ENCODE measurements at regions not wholly inside any gene's neighbourhood (a gene's known extent, or its start where the extent isn't known, plus 50 kb on each side); places are given as distances from the start of the nearest gene placed in this dataset.
"Not testable (repeated sequence)": the region's sequence is repeated elsewhere in the genome, so short reads cannot be mapped to it uniquely, and the experiment has no call there.

DNA sequence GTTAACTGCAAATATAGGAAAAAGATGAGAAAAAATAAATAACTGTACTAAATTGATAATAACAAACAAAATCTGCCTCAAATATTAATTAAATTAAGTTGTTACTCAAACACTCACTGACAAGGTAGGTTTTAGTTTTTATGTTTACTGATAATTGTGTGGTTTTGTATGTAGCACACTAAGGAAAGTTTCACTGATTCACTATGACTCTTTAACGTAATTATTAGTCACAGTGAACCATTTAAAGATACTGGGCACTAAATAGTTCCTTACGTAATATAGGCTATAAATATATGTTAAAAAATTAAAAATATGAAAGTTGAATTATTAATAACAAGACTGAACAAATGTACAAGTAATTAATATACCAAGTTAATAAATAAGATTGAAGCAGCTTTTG, 2330.0 kb upstream of the RAG2 start:
- Histone ChIP-seq H3K27ac (replicated peaks) (no peak overlapping the region), H3K27me3 (ENCODE audit: insufficient read depth, poor library complexity, severe bottlenecking) (no peaks in the 10 kb centered on the region), H3K4me3 (replicated peaks; ENCODE audit: insufficient read depth, low read length) (no peak overlapping the region)
- DNase-seq (ENCODE audit: low read depth in 1 of 2, low spot score in 1 of 2) = no peak
- TF ChIP-seq, protein P1, sequence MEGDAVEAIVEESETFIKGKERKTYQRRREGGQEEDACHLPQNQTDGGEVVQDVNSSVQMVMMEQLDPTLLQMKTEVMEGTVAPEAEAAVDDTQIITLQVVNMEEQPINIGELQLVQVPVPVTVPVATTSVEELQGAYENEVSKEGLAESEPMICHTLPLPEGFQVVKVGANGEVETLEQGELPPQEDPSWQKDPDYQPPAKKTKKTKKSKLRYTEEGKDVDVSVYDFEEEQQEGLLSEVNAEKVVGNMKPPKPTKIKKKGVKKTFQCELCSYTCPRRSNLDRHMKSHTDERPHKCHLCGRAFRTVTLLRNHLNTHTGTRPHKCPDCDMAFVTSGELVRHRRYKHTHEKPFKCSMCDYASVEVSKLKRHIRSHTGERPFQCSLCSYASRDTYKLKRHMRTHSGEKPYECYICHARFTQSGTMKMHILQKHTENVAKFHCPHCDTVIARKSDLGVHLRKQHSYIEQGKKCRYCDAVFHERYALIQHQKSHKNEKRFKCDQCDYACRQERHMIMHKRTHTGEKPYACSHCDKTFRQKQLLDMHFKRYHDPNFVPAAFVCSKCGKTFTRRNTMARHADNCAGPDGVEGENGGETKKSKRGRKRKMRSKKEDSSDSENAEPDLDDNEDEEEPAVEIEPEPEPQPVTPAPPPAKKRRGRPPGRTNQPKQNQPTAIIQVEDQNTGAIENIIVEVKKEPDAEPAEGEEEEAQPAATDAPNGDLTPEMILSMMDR (IDR thresholded peaks at IDR 0.05; ENCODE audit: insufficient read depth, low read length) = no peak

DNA sequence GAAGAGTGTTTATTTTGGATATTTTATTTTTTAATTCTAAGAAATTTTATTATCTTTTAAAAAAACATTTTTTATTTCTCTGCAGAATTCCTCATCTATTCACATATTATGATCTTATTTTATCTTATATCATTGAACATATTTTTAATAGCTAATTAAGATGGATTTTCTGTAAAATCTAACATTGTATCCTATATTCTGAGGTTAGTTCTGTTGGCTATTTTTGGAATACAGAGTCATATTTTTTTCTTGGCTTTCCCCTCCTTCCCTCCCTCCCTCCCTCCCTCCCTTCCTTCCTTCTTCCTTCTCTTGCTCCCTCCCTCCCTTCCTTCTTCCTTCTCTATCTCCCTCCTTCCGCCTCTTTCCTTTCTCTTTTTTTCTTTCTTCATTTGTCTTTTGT, 2326.6 kb upstream of the RAG2 start:
- H3K27ac ChIP-seq (replicated peaks) = no peak overlapping the region
- no peaks in the 10 kb centered on the region for H3K27me3 ChIP-seq (ENCODE audit: insufficient read depth, poor library complexity, severe bottlenecking)
- no peak overlapping the region for H3K4me3 ChIP-seq (replicated peaks; ENCODE audit: insufficient read depth, low read length)
- DNase-seq (ENCODE audit: low read depth in 1 of 2, low spot score in 1 of 2) = no peak
- TF ChIP-seq GABPA (IDR thresholded peaks at IDR 0.05; ENCODE audit: low read depth) = no peak
- TF ChIP-seq, protein P1 (IDR thresholded peaks at IDR 0.05; ENCODE audit: insufficient read depth, low read length) = no peak
- no peak for TF ChIP-seq SPI1 (IDR thresholded peaks at IDR 0.05; ENCODE audit: borderline replicate concordance, low read depth)
- no peak for TF ChIP-seq POLR2AphosphoS5 (IDR thresholded peaks at IDR 0.05; ENCODE audit: low read depth)
- TF ChIP-seq, protein P2, sequence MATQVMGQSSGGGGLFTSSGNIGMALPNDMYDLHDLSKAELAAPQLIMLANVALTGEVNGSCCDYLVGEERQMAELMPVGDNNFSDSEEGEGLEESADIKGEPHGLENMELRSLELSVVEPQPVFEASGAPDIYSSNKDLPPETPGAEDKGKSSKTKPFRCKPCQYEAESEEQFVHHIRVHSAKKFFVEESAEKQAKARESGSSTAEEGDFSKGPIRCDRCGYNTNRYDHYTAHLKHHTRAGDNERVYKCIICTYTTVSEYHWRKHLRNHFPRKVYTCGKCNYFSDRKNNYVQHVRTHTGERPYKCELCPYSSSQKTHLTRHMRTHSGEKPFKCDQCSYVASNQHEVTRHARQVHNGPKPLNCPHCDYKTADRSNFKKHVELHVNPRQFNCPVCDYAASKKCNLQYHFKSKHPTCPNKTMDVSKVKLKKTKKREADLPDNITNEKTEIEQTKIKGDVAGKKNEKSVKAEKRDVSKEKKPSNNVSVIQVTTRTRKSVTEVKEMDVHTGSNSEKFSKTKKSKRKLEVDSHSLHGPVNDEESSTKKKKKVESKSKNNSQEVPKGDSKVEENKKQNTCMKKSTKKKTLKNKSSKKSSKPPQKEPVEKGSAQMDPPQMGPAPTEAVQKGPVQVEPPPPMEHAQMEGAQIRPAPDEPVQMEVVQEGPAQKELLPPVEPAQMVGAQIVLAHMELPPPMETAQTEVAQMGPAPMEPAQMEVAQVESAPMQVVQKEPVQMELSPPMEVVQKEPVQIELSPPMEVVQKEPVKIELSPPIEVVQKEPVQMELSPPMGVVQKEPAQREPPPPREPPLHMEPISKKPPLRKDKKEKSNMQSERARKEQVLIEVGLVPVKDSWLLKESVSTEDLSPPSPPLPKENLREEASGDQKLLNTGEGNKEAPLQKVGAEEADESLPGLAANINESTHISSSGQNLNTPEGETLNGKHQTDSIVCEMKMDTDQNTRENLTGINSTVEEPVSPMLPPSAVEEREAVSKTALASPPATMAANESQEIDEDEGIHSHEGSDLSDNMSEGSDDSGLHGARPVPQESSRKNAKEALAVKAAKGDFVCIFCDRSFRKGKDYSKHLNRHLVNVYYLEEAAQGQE (IDR thresholded peaks at IDR 0.05; ENCODE audit: insufficient replicate concordance, low read depth) = no peak

DNA sequence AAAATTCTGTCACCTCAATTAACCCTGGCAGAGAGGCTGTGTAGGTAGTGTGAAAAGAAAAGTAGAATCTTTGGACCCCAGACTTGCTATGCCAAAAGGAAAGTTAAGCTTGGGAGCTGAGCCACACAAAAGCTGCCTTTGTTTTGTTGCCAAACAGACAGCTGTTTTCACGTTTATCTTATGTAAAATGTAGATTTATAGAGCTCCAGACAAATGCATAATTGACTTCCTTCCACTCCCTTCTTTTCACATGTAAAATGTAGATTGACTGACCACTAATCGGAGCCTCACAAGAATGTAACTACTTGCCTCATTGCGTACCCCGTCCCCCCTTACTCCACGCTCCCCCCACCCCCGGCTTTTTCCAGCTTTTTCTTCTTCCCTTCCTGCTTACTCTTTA, 2302.2 kb upstream of the RAG2 start:
- no peaks in the 10 kb centered on the region for H3K27me3 ChIP-seq (ENCODE audit: insufficient read depth, poor library complexity, severe bottlenecking)
- DNase-seq (ENCODE audit: low read depth in 1 of 2, low spot score in 1 of 2) = no peak
- H3K4me3 ChIP-seq (replicated peaks; ENCODE audit: insufficient read depth, low read length) = no peak overlapping the region
- TF ChIP-seq, protein P2 (IDR thresholded peaks at IDR 0.05; ENCODE audit: insufficient replicate concordance, low read depth) = no peak
- TF ChIP-seq POLR2AphosphoS5 (IDR thresholded peaks at IDR 0.05; ENCODE audit: low read depth) = no peak
- TF ChIP-seq SPI1 (IDR thresholded peaks at IDR 0.05; ENCODE audit: borderline replicate concordance, low read depth) = no peak
- TF ChIP-seq GABPA (IDR thresholded peaks at IDR 0.05; ENCODE audit: low read depth) = no peak
- TF ChIP-seq, protein P1 (IDR thresholded peaks at IDR 0.05; ENCODE audit: insufficient read depth, low read length) = no peak
- H3K27ac ChIP-seq (replicated peaks) = no peak overlapping the region

DNA sequence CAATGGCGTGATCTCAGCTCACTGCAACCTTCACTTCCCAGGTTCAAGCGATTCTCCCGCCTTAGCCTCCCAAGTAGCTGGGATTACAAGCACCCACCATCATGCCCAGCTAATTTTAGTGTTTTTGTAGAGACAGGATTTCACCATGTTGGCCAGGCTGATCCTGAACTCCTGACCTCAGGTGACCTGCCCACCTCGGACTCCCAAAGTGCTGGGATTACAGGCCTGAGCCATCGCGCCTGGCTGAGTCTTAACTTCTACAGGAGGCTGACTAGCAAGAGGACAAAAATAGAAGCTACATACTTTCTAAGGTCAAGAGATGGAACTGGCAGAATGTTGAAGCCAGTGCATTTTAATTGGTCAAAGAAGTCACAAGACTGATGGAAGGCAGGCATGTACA, 2296.2 kb upstream of the RAG2 start:
- not testable (repeated sequence) for H3K4me3 ChIP-seq (replicated peaks; ENCODE audit: insufficient read depth, low read length); H3K27me3 ChIP-seq (ENCODE audit: insufficient read depth, poor library complexity, severe bottlenecking); DNase-seq (ENCODE audit: low read depth in 1 of 2, low spot score in 1 of 2); H3K27ac ChIP-seq (replicated peaks)

Data from HL-60 (cell line).